SU-DHL-6 (cell line): ENCODE measurements at regions not wholly inside any gene's neighbourhood (a gene's known extent, or its start where the extent isn't known, plus 50 kb on each side); places are given as distances from the start of the nearest gene placed in this dataset.

Experiments used
- H2AFZ ChIP-seq: fragments of 200-600 bp; sonication (generic); 2 replicates; pipeline ENCODE4 v1.6.1; 2014; ENCODE audit warnings: low read depth, mild to moderate bottlenecking, moderate library complexity, mixed read lengths, antibody characterized with exemption, low read length; ENCODE audit not compliant: severe bottlenecking
- H3F3A ChIP-seq: fragments of 200-600 bp; shearing (Covaris generic); 2 replicates; pipeline ENCODE4 v1.6.0; 2016; ENCODE audit warnings: antibody characterized with exemption, mild to moderate bottlenecking; ENCODE audit not compliant: insufficient read depth
- H3K27ac ChIP-seq: fragments of 200-600 bp; sonication (generic); 2 replicates; pipeline ENCODE4 v1.5.1; 2016; ENCODE audit warnings: low read depth, mild to moderate bottlenecking, low read length, moderate library complexity, mixed read lengths
- H3K27me3 ChIP-seq: fragments of 200-600 bp; sonication (generic), shearing (Covaris generic); 2 replicates; pipeline ENCODE4 v1.6.0; 2014; ENCODE audit warnings: mild to moderate bottlenecking, low read length
- H3K36me3 ChIP-seq: fragments of 200-600 bp; sonication (generic); 2 replicates; pipeline ENCODE4 v1.6.1; 2014; ENCODE audit warnings: mild to moderate bottlenecking, low read length, mixed read lengths
- H3K4me2 ChIP-seq: fragments of 300-600, 200-600 bp; shearing (Covaris generic), sonication (generic); 2 replicates; pipeline ENCODE4 v1.6.0; 2014; ENCODE audit warnings: low read length, low read depth, mild to moderate bottlenecking; ENCODE audit not compliant: poor library complexity, severe bottlenecking
- H3K4me3 ChIP-seq: fragments of 200-600 bp; sonication (generic); 2 replicates; pipeline ENCODE4 v1.5.1; 2014; ENCODE audit warnings: antibody characterized with exemption, low read length, mild to moderate bottlenecking, mixed read lengths; ENCODE audit not compliant: insufficient read depth, poor library complexity, severe bottlenecking
- H3K79me2 ChIP-seq: fragments of 200-600 bp; sonication (generic); 2 replicates; pipeline ENCODE4 v1.6.1; 2014; ENCODE audit warnings: mild to moderate bottlenecking, low read length, moderate library complexity; ENCODE audit not compliant: insufficient read depth
- H3K9ac ChIP-seq: fragments of 200-600 bp; sonication (generic); 2 replicates; pipeline ENCODE4 v1.7.0; 2014; ENCODE audit warnings: mild to moderate bottlenecking, low read length
- H3K9me2 ChIP-seq: fragments of 200-600 bp; sonication (generic); replicated peaks from 2 replicates; pipeline ENCODE4 v1.6.1; 2014; ENCODE audit warnings: low read length; ENCODE audit not compliant: insufficient read depth
- H3K9me3 ChIP-seq: fragments of 200-600 bp; sonication (generic); 2 replicates; pipeline ENCODE4 v1.6.1; 2014; ENCODE audit warnings: low read length, mixed read lengths; ENCODE audit not compliant: insufficient read depth
- H4K20me1 ChIP-seq: fragments of 200-600 bp; sonication (generic); 2 replicates; pipeline ENCODE4 v1.6.1; 2014; ENCODE audit warnings: low read depth, mild to moderate bottlenecking, antibody characterized with exemption, low read length, moderate library complexity, mixed read lengths
- CTCF ChIP-seq: fragments of 200-600 bp; sonication (generic); IDR thresholded peaks from one replicate; pipeline ENCODE4 v1.5.1; 2017; ENCODE audit warnings: antibody characterized with exemption, mild to moderate bottlenecking, low read length, moderate library complexity; ENCODE audit not compliant: insufficient read depth, poor library complexity, severe bottlenecking
- EZH2phosphoT487 ChIP-seq: fragments of 200-600 bp; sonication (generic), shearing (Covaris generic); conservative IDR thresholded peaks from 2 replicates; pipeline ENCODE4 v1.6.1; 2018; ENCODE audit warnings: mild to moderate bottlenecking, antibody characterized with exemption, low read length, moderate library complexity, mixed read lengths

- H3K9me3 ChIP-seq = no peaks in the 10 kb centered on the region
- H2AFZ ChIP-seq = no peak overlapping the region
- H3K79me2 ChIP-seq = no peaks in the 10 kb centered on the region
- H3K9ac ChIP-seq = no peak overlapping the region
- no peaks in the 10 kb centered on the region for H3F3A ChIP-seq
- H3K4me2 ChIP-seq = no peak overlapping the region
- H3K9me2 ChIP-seq = no peaks in the 10 kb centered on the region
- TF ChIP-seq EZH2phosphoT487 = no peak
- no peak for TF ChIP-seq CTCF
- no peaks in the 10 kb centered on the region for H3K36me3 ChIP-seq
- no peak overlapping the region for H3K4me3 ChIP-seq
- no peak overlapping the region for H3K27ac ChIP-seq
- H3K27me3 ChIP-seq = no peaks in the 10 kb centered on the region
- H4K20me1 ChIP-seq = no peaks in the 10 kb centered on the region
These were observed 103.2 kb downstream of the INHBB start for GRCh38 chr2:120448961-120449810.

- H3K9me2 ChIP-seq = no peaks in the 10 kb centered on the region
- no peak overlapping the region for H3K27ac ChIP-seq
- no peaks in the 10 kb centered on the region for H3K36me3 ChIP-seq
- no peaks in the 10 kb centered on the region for H3K27me3 ChIP-seq
- no peaks in the 10 kb centered on the region for H3F3A ChIP-seq
- no peaks in the 10 kb centered on the region for H3K9me3 ChIP-seq
- no peak overlapping the region for H3K9ac ChIP-seq
- H3K79me2 ChIP-seq = no peaks in the 10 kb centered on the region
- no peak overlapping the region for H3K4me3 ChIP-seq
- no peak for TF ChIP-seq EZH2phosphoT487
- no peak for TF ChIP-seq CTCF
- H4K20me1 ChIP-seq = no peaks in the 10 kb centered on the region
- H2AFZ ChIP-seq = no peak overlapping the region
- no peak overlapping the region for H3K4me2 ChIP-seq
These were observed 104.4 kb downstream of the INHBB start for GRCh38 chr2:120450196-120450820.

- H3K36me3 ChIP-seq = no peaks in the 10 kb centered on the region
- no peak overlapping the region for H3K9ac ChIP-seq
- no peak overlapping the region for H2AFZ ChIP-seq
These were observed 105.4 kb downstream of the INHBB start for GRCh38 chr2:120451334-120451733.

More at GRCh38 chr2:120451334-120451733, 105.4 kb downstream of the INHBB start:
- Histone ChIP-seq H3K4me2 (no peak overlapping the region), H3K79me2 (no peaks in the 10 kb centered on the region), H3K9me3 (no peaks in the 10 kb centered on the region), H3F3A (no peaks in the 10 kb centered on the region), H4K20me1 (no peaks in the 10 kb centered on the region), H3K4me3 (no peak overlapping the region), H3K27me3 (no peaks in the 10 kb centered on the region), H3K27ac (no peak overlapping the region), H3K9me2 (no peaks in the 10 kb centered on the region)
- TF ChIP-seq CTCF (no peak), EZH2phosphoT487 (no peak)
